K562 (cell line): ENCODE measurements at regions not wholly inside any gene's neighbourhood (a gene's known extent, or its start where the extent isn't known, plus 50 kb on each side); places are given as distances from the start of the nearest gene placed in this dataset.

Experiments used
- ATAC-seq: fragments of 200-7000 bp; cut with Tn5 transposase; 3 replicates; pipeline ENCODE4 v1.9.1; 2020; ENCODE audit warnings: moderate library complexity
- BruUV-seq: library from RNA; stranded (reverse); fragments of 400-500 nt; replicated peaks from 2 replicates; lab custom pipeline; 2021; lab: Mats Ljungman, UMichigan
- CTCF ChIA-PET: fragments of 300-600 bp; formaldehyde crosslinking; extraction: SDS; loops from one replicate; lab custom pipeline; 2021; ENCODE audit warnings: low intra/inter-chr PET ratio; lab: Yijun Ruan, JAX
- POLR2A ChIA-PET: fragments of 300-600, 350-650 bp; sonication (Branson Sonifier 250); formaldehyde crosslinking; extraction: SDS; loops from one replicate; lab custom pipeline; 2021; ENCODE audit warnings: antibody characterized with exemption, inconsistent platforms; lab: Yijun Ruan, JAX
- DNase-seq, 4 experiments: peaks; one replicate each; pipeline versions ENCODE4 v3.0.0 to v3.0.0-alpha.2; 2011 to 2018; ENCODE audit warnings: low spot score in 3 of 4, mixed read lengths in 3 of 4; ENCODE audit errors: extremely low read depth in 1 of 4
- FAIRE-seq: peaks from 2 replicates; lab custom pipeline; 2011; peaks lifted over from hg19 to GRCh38; lab: Jason Lieb, UNC
- H2AFZ ChIP-seq: 2 replicates; pipeline ENCODE4 v1.6.0; 2011; ENCODE audit warnings: low read depth, low read length, control low read depth, inconsistent platforms
- H3K27ac ChIP-seq: fragments of 200-600 bp; 3 replicates; pipeline ENCODE4 v1.8.0; 2011; ENCODE audit warnings: low read depth, mild to moderate bottlenecking, control low read depth, inconsistent platforms, low read length, moderate library complexity, mixed read lengths; ENCODE audit errors: extremely low read depth
- H3K27me3 ChIP-seq, 2 experiments: fragments of 300-600 bp in 1 of 2; 2 replicates in 1 of 2; 3 replicates in 1 of 2; pipeline versions ENCODE4 v1.6.0 to v1.8.0; 2011; ENCODE audit warnings: inconsistent platforms in 2 of 2, low read length in 2 of 2, mild to moderate bottlenecking in 1 of 2, mixed read lengths in 1 of 2, moderate library complexity in 1 of 2; ENCODE audit not compliant: control insufficient read depth in 2 of 2, insufficient read depth in 2 of 2
- H3K36me3 ChIP-seq: fragments of 300-600 bp; 3 replicates; pipeline ENCODE4 v1.8.0; 2011; ENCODE audit warnings: mild to moderate bottlenecking, low read length, inconsistent platforms; ENCODE audit not compliant: control insufficient read depth, insufficient read depth
- H3K4me1 ChIP-seq, 2 experiments: fragments of 200-600 bp in 1 of 2; replicated peaks in 1 of 2; 2 replicates in 1 of 2; 3 replicates in 1 of 2; pipeline versions ENCODE4 v1.5.1 to v1.8.0; 2011; ENCODE audit warnings: inconsistent platforms in 2 of 2, low read length in 2 of 2, mild to moderate bottlenecking in 1 of 2, mixed read lengths in 1 of 2, moderate library complexity in 1 of 2; ENCODE audit not compliant: control insufficient read depth in 2 of 2, insufficient read depth in 2 of 2
- H3K4me2 ChIP-seq: 2 replicates; pipeline ENCODE4 v1.6.1; 2011; ENCODE audit warnings: low read length, control low read depth, inconsistent platforms, mixed read lengths; ENCODE audit not compliant: insufficient read depth
- H3K4me3 ChIP-seq: fragments of 200-600 bp; sonication (generic), shearing (Covaris generic); 2 replicates; pipeline ENCODE4 v1.5.1; 2016; ENCODE audit warnings: control low read depth, inconsistent platforms
- H3K79me2 ChIP-seq: fragments of 200-600 bp; 3 replicates; pipeline ENCODE4 v1.8.0; 2011; ENCODE audit warnings: low read length, inconsistent platforms; ENCODE audit not compliant: control insufficient read depth, insufficient read depth
- H3K9ac ChIP-seq, 2 experiments: 2 replicates each; pipeline versions ENCODE4 v1.6.0 to v1.6.1; 2011; ENCODE audit warnings: low read depth in 2 of 2, low read length in 2 of 2, control low read depth in 1 of 2, inconsistent platforms in 1 of 2, mild to moderate bottlenecking in 1 of 2, mixed read lengths in 1 of 2; ENCODE audit not compliant: insufficient read depth in 1 of 2
- H3K9me1 ChIP-seq: one replicate; pipeline ENCODE4 v1.6.0; 2011; ENCODE audit warnings: inconsistent platforms, mild to moderate bottlenecking, low read length, moderate library complexity; ENCODE audit not compliant: control insufficient read depth, insufficient read depth
- H3K9me3 ChIP-seq: replicated peaks from 2 replicates; pipeline ENCODE4 v1.5.1; 2011; ENCODE audit warnings: low read depth, low read length, inconsistent platforms; ENCODE audit not compliant: control insufficient read depth, insufficient read depth
- H4K20me1 ChIP-seq: replicated peaks from 2 replicates; pipeline ENCODE4 v1.6.1; 2011; ENCODE audit warnings: low read length, inconsistent platforms, mixed read lengths; ENCODE audit not compliant: control insufficient read depth, insufficient read depth
- DLX4 ChIP-seq: fragments of 250-450 bp; sonication (Bioruptor Pico); IDR thresholded peaks from 2 replicates; pipeline ENCODE4 v1.6.1; 2021; ENCODE audit warnings: mild to moderate bottlenecking
- E2F8 ChIP-seq: fragments of 450-650 bp; IDR thresholded peaks from 2 replicates; pipeline ENCODE4 v1.7.1; 2018; ENCODE audit warnings: mild to moderate bottlenecking, low read depth; ENCODE audit not compliant: partially characterized antibody
- EP300 ChIP-seq: IDR thresholded peaks from 2 replicates; pipeline ENCODE4 v1.6.1; 2012; ENCODE audit warnings: low read length, improper control_type of control experiment
- HDAC3 ChIP-seq: fragments of 450-650 bp; IDR thresholded peaks from 2 replicates; pipeline ENCODE4 v1.6.1; 2018; ENCODE audit warnings: borderline replicate concordance, mild to moderate bottlenecking, moderate library complexity; ENCODE audit not compliant: partially characterized antibody
- RBM14 ChIP-seq: fragments of 200-400 bp; formaldehyde crosslinking; IDR thresholded peaks from 2 replicates; pipeline ENCODE4 v1.6.1; 2018; ENCODE audit warnings: low read depth, mild to moderate bottlenecking, low read length, moderate library complexity, borderline replicate concordance; ENCODE audit not compliant: insufficient read depth
- SAFB2 ChIP-seq: fragments of 200-400 bp; formaldehyde crosslinking; IDR thresholded peaks from 2 replicates; pipeline ENCODE4 v1.6.1; 2018; ENCODE audit warnings: borderline replicate concordance, low read length, low read depth, moderate library complexity; ENCODE audit not compliant: severe bottlenecking
- SETDB1 ChIP-seq: IDR thresholded peaks from one replicate; pipeline ENCODE4 v1.6.1; 2012; ENCODE audit warnings: low read length, control low read depth, inconsistent platforms
- YBX1 ChIP-seq: fragments of 450-650 bp; IDR thresholded peaks from 2 replicates; pipeline ENCODE4 v1.7.1; 2016; ENCODE audit warnings: mild to moderate bottlenecking
- ZNF75A ChIP-seq: fragments of 450-650 bp; formaldehyde crosslinking; IDR thresholded peaks from 2 replicates; pipeline ENCODE4 v1.4.0; 2020; ENCODE audit warnings: mild to moderate bottlenecking
- WGBS: fragments of 100-300 bp; shearing (Covaris generic); methylation state at CpG from one replicate; pipeline ENCODE4 v1.1.6; 2016; ENCODE audit warnings: low coverage, mixed read lengths; ENCODE audit not compliant: insufficient coverage; ENCODE audit errors: missing lambda C conversion rate; 5-methylcytosine and 5-hydroxymethylcytosine counted together
- in situ Hi-C: fragments of 300-500 bp; cut with MboI; formaldehyde crosslinking; loops from 4 replicates; pipeline ENCODE4 v1.15.0; 2018; ENCODE audit warnings: inconsistent platforms, mixed read lengths
- intact Hi-C: fragments of 100-400 bp; cut with micrococcal nuclease; formaldehyde crosslinking; loops from 2 replicates; pipeline ENCODE4 v1.14.2; 2022
- TF ChIP-seq, protein P1 (sequence below): conservative IDR thresholded peaks from 2 replicates; pipeline ENCODE4 v1.6.1; 2011; ENCODE audit warnings: low read depth, mild to moderate bottlenecking, low read length; ENCODE audit not compliant: control insufficient read depth
- TF ChIP-seq, protein P2 (sequence below): fragments of 450-650 bp; formaldehyde crosslinking; IDR thresholded peaks from 2 replicates; pipeline ENCODE4 v1.4.0; 2022; ENCODE audit warnings: missing genetic modification characterization
- TF ChIP-seq, protein P3 (sequence below): fragments of 250-450 bp; sonication (Bioruptor Pico); IDR thresholded peaks from 2 replicates; pipeline ENCODE4 v1.4.0; 2020; ENCODE audit warnings: mild to moderate bottlenecking, moderate library complexity

GRCh38 chr5:165565911-165566310 lies 2060.5 kb downstream of the MAT2B start (continued):
- TF ChIP-seq RBM14 = no peak
- no peak for TF ChIP-seq E2F8
- TF ChIP-seq HDAC3 = no peak
- TF ChIP-seq DLX4 (CRISPR knock-in tag) = no peak
- TF ChIP-seq ZNF75A (CRISPR knock-in tag) = no peak
- no peak for TF ChIP-seq YBX1
- TF ChIP-seq, all 486 proteins: peak for 0

- CTCF ChIA-PET = no interaction called here
- TF ChIP-seq, protein P1, sequence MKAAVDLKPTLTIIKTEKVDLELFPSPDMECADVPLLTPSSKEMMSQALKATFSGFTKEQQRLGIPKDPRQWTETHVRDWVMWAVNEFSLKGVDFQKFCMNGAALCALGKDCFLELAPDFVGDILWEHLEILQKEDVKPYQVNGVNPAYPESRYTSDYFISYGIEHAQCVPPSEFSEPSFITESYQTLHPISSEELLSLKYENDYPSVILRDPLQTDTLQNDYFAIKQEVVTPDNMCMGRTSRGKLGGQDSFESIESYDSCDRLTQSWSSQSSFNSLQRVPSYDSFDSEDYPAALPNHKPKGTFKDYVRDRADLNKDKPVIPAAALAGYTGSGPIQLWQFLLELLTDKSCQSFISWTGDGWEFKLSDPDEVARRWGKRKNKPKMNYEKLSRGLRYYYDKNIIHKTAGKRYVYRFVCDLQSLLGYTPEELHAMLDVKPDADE = no peak
- no peak for TF ChIP-seq SAFB2
- TF ChIP-seq EP300 = no peak
- TF ChIP-seq HDAC3 = no peak
- no peak for TF ChIP-seq SETDB1
- TF ChIP-seq, protein P2, sequence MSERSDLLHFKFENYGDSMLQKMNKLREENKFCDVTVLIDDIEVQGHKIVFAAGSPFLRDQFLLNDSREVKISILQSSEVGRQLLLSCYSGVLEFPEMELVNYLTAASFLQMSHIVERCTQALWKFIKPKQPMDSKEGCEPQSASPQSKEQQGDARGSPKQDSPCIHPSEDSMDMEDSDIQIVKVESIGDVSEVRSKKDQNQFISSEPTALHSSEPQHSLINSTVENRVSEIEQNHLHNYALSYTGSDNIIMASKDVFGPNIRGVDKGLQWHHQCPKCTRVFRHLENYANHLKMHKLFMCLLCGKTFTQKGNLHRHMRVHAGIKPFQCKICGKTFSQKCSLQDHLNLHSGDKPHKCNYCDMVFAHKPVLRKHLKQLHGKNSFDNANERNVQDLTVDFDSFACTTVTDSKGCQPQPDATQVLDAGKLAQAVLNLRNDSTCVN (CRISPR knock-in tag) = no peak
- TF ChIP-seq, protein P3, sequence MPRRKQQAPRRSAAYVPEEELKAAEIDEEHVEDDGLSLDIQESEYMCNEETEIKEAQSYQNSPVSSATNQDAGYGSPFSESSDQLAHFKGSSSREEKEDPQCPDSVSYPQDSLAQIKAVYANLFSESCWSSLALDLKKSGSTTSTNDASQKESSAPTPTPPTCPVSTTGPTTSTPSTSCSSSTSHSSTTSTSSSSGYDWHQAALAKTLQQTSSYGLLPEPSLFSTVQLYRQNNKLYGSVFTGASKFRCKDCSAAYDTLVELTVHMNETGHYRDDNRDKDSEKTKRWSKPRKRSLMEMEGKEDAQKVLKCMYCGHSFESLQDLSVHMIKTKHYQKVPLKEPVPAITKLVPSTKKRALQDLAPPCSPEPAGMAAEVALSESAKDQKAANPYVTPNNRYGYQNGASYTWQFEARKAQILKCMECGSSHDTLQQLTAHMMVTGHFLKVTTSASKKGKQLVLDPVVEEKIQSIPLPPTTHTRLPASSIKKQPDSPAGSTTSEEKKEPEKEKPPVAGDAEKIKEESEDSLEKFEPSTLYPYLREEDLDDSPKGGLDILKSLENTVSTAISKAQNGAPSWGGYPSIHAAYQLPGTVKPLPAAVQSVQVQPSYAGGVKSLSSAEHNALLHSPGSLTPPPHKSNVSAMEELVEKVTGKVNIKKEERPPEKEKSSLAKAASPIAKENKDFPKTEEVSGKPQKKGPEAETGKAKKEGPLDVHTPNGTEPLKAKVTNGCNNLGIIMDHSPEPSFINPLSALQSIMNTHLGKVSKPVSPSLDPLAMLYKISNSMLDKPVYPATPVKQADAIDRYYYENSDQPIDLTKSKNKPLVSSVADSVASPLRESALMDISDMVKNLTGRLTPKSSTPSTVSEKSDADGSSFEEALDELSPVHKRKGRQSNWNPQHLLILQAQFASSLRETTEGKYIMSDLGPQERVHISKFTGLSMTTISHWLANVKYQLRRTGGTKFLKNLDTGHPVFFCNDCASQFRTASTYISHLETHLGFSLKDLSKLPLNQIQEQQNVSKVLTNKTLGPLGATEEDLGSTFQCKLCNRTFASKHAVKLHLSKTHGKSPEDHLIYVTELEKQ = no peak
These were observed 2064.1 kb downstream of the MAT2B start for GRCh38 chr5:165569551-165569950.

More at GRCh38 chr5:165569551-165569950, 2064.1 kb downstream of the MAT2B start:
- Histone ChIP-seq H3K4me3 (no peak overlapping the region), H3K9me1 (no peaks in the 10 kb centered on the region), H4K20me1 (no peaks in the 10 kb centered on the region), H3K9ac (no peak overlapping the region), H3K36me3 (no peaks in the 10 kb centered on the region), H3K79me2 (no peaks in the 10 kb centered on the region), H3K27me3 (no peaks in the 10 kb centered on the region), H3K4me2 (no peak overlapping the region), H3K4me1 (no peaks in the 10 kb centered on the region), H2AFZ (no peak overlapping the region), H3K9me3 (no peaks in the 10 kb centered on the region), H3K27ac (no peak overlapping the region)
- no peak for DNase-seq
- in situ Hi-C loops (no loop called here), intact Hi-C loops (no loop called here)
- 0% methylated on average over 7 of the region's 7 CpGs for WGBS
- FAIRE-seq = no peak
- POLR2A ChIA-PET = no interaction called here
- no peak for ATAC-seq
- no TSS peak for BruUV-seq
